ENCODE measurements at regions not wholly inside any gene's neighbourhood (a gene's known extent, or its start where the extent isn't known, plus 50 kb on each side); places are given as distances from the start of the nearest gene placed in this dataset.

GRCh38 chr3:187931101-187931500, 185.8 kb upstream of the BCL6 start:
- TF ChIP-seq CTCF (IDR thresholded peaks at IDR 0.05) (no peak), POLR2AphosphoS5 (IDR thresholded peaks at IDR 0.05; ENCODE audit: low read depth, low read length) (no peak), TCF7L2 (IDR thresholded peaks at IDR 0.05; ENCODE audit: low read depth, low read length) (no peak), SIN3A (IDR thresholded peaks at IDR 0.05; ENCODE audit: borderline replicate concordance, insufficient read depth, low read depth, low read length) (no peak)

All from Panc1 (cell line).